Gastrocnemius medialis (tissue), 4 donors: ENCODE measurements at regions not wholly inside any gene's neighbourhood (a gene's known extent, or its start where the extent isn't known, plus 50 kb on each side); places are given as distances from the start of the nearest gene placed in this dataset.
"Not testable (repeated sequence)": the region's sequence is repeated elsewhere in the genome, so short reads cannot be mapped to it uniquely, and the experiment has no call there.

Experiments used
- ATAC-seq, 2 donors: fragments of 150-250 bp; one replicate each; pipeline ENCODE4 v1.9.1; 2016
- DNase-seq, 2 donors: peaks; one replicate each; pipeline ENCODE4 v3.0.0-alpha.2; 2019
- H3K27ac ChIP-seq, 4 donors: fragments of 200-600 bp; sonication (generic); 1 replicate in 1 of 4; 2 replicates in 3 of 4; pipeline ENCODE4 v1.5.1; 2016 to 2018; ENCODE audit warnings: mild to moderate bottlenecking in 2 of 4, moderate library complexity in 1 of 4
- H3K27me3 ChIP-seq, 3 donors: fragments of 200-600 bp; sonication (generic) in 2 of 3; 1 replicate in 1 of 3; 2 replicates in 2 of 3; pipeline versions ENCODE4 v1.5.1 to v1.6.0; 2016 to 2019; ENCODE audit warnings: mild to moderate bottlenecking in 1 of 3, moderate library complexity in 1 of 3
- H3K36me3 ChIP-seq, 2 donors: fragments of 200-600 bp; sonication (generic) in 1 of 2; one replicate each; pipeline ENCODE4 v1.5.1; 2017 to 2018
- H3K4me1 ChIP-seq, 2 donors: fragments of 200-600 bp; sonication (generic) in 1 of 2; one replicate each; pipeline ENCODE4 v1.5.1; 2016 to 2017; ENCODE audit warnings: mild to moderate bottlenecking in 2 of 2
- H3K4me3 ChIP-seq, 4 donors: fragments of 200-600 bp; sonication (generic) in 3 of 4; 1 replicate in 1 of 4; 2 replicates in 3 of 4; pipeline ENCODE4 v1.5.1; 2016 to 2019; ENCODE audit warnings: mild to moderate bottlenecking in 2 of 4
- H3K9me3 ChIP-seq, 3 donors: fragments of 200-600 bp; sonication (generic) in 2 of 3; 1 replicate in 1 of 3; 2 replicates in 2 of 3; pipeline ENCODE4 v1.5.1; 2016 to 2019
- POLR2A ChIP-seq, 2 donors: fragments of 450-650 bp; IDR thresholded peaks; one replicate each; pipeline ENCODE4 v1.6.1; 2017; ENCODE audit warnings: antibody characterized with exemption in 2 of 2, mild to moderate bottlenecking in 2 of 2, moderate library complexity in 2 of 2
- in situ Hi-C, 4 donors: fragments of 200-750 bp; cut with MboI; loops; one replicate each; pipeline versions ENCODE4 v1.15.0 to v1.8.0; 2017; ENCODE audit warnings: low sequenced_read_pairs in 4 of 4
- intact Hi-C: fragments of 100-400 bp; cut with DNase I; formaldehyde crosslinking; loops from one replicate; pipeline ENCODE4 v1.15.1; 2023; ENCODE audit warnings: low total_unique reads
- TF ChIP-seq, protein P1 (sequence below), 5 experiments: fragments of 450-650 bp in 3 of 5; fragments of 200-600 bp in 2 of 5; sonication (generic) in 2 of 5; IDR thresholded peaks in 4 of 5; conservative IDR thresholded peaks in 1 of 5; 1 replicate in 4 of 5; 2 replicates in 1 of 5; pipeline ENCODE4 v1.5.1; 2016 to 2019; ENCODE audit warnings: antibody characterized with exemption in 5 of 5, mild to moderate bottlenecking in 3 of 5, moderate library complexity in 3 of 5

- in situ Hi-C loops, result no loop called here
- intact Hi-C loops, result loop anchor here (10.0 kb wide), 1 partner anchor 365 kb away; no protein-coding TSS in a partner anchor
- no peak overlapping the region for H3K27ac ChIP-seq
- H3K4me3 ChIP-seq, result no peak overlapping the region
- H3K27me3 ChIP-seq, result no peaks in the 10 kb centered on the region
- ATAC-seq (no peak), DNase-seq (no peak)
- H3K36me3 ChIP-seq, result no peaks in the 10 kb centered on the region
- H3K4me1 ChIP-seq, result no peaks in the 10 kb centered on the region
- TF ChIP-seq, protein P1, sequence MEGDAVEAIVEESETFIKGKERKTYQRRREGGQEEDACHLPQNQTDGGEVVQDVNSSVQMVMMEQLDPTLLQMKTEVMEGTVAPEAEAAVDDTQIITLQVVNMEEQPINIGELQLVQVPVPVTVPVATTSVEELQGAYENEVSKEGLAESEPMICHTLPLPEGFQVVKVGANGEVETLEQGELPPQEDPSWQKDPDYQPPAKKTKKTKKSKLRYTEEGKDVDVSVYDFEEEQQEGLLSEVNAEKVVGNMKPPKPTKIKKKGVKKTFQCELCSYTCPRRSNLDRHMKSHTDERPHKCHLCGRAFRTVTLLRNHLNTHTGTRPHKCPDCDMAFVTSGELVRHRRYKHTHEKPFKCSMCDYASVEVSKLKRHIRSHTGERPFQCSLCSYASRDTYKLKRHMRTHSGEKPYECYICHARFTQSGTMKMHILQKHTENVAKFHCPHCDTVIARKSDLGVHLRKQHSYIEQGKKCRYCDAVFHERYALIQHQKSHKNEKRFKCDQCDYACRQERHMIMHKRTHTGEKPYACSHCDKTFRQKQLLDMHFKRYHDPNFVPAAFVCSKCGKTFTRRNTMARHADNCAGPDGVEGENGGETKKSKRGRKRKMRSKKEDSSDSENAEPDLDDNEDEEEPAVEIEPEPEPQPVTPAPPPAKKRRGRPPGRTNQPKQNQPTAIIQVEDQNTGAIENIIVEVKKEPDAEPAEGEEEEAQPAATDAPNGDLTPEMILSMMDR (IDR thresholded peaks at IDR 0.05 in 4 of 5, conservative IDR thresholded peaks at IDR 0.05 in 1 of 5), result no peak
- no peak for TF ChIP-seq POLR2A (IDR thresholded peaks at IDR 0.05)
- no peaks in the 10 kb centered on the region for H3K9me3 ChIP-seq
These were observed 92.6 kb upstream of the GAS1 start for GRCh38 chr9:87039809-87040392.

- in situ Hi-C loops (no loop called here), intact Hi-C loops (no loop called here)
- Histone ChIP-seq H3K36me3 (no peaks in the 10 kb centered on the region), H3K27ac (no peak overlapping the region), H3K4me3 (no peak overlapping the region), H3K9me3 (no peaks in the 10 kb centered on the region), H3K4me1 (no peaks in the 10 kb centered on the region), H3K27me3 (no peaks in the 10 kb centered on the region)
- TF ChIP-seq, protein P1 (IDR thresholded peaks at IDR 0.05 in 4 of 5, conservative IDR thresholded peaks at IDR 0.05 in 1 of 5), result no peak
- TF ChIP-seq POLR2A (IDR thresholded peaks at IDR 0.05), result no peak
- no peak for DNase-seq
- ATAC-seq, result no peak
These were observed 93.2 kb upstream of the GAS1 start for GRCh38 chr9:87040410-87041009.

GRCh38 chr9:87041553-87042235 lies 94.4 kb upstream of the GAS1 start:
- H3K4me1 ChIP-seq, H3K27me3 ChIP-seq, intact Hi-C loops, ATAC-seq, in situ Hi-C loops, DNase-seq, H3K36me3 ChIP-seq, H3K9me3 ChIP-seq, H3K4me3 ChIP-seq, H3K27ac ChIP-seq: not testable (repeated sequence)

DNA sequence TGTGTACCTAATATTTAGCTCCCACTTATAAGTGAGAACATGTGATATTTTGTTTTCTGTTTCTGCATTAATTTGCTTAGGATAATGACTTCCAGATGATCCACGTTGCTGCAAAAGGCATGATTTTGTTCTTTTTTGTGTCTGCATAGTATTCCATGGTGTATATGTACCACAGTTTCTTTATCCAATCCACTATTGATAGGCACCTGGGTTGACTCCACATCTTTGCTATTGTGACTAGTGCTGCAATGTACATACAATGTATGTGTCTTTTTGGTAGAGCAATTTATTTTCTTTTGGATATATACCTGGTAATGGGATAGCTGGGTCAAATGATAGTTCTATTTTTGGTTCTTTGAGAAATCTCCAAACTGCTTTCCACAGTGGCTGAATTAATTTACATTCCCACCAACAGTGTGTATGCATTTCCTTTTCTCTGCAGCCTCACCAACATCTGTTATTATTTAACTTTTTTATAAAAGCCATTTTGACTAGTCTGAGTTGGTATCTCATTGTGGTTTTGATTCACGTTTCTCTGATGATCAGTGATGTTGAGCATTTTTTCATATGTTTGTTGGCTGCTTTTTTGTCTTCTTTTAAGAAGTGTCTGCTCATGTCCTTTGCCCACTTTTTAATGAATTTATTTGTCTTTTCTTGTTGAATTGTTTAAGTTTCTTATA lies 102.8 kb upstream of the GAS1 start:
- DNase-seq, ATAC-seq, H3K4me3 ChIP-seq, H3K27ac ChIP-seq, H3K36me3 ChIP-seq, intact Hi-C loops, H3K27me3 ChIP-seq, H3K9me3 ChIP-seq, H3K4me1 ChIP-seq: not testable (repeated sequence)
- in situ Hi-C loops, result loop anchor here in 1 of 4 donors (25.0 kb wide), 1 partner anchor 88 kb away; no protein-coding TSS in a partner anchor

DNA sequence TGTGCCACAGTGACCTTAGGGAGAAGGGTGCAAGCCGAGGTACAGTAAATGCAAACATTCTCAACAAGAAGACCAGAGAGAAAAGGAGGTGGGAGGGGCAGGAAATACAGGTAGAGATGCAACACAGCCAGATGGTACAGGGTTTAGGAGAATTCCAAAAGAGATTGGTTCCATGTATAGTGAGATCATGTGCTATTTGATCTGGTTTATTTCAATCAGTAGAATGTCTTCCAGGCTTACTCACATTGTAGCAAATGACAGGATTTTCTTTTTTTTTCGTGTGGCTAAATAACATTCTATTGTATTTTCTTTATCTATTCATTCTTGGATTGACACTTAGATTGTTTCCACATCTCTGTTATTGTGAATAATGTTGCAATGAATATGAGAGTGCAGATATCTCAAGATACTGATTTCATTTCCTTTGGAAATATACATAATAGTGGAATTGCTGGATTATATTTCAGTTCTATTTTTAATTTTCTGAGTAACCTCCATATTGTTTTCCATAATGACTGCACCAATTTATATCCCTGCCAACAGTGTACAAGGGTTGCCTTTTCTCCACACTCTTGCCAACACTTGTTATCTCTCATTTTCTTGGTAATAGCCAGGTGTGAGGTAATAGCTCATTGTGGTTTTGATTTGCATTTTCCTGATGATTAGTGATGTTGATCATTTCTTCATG lies 107.8 kb upstream of the GAS1 start:
- Histone ChIP-seq H3K9me3 (no peaks in the 10 kb centered on the region), H3K27ac (no peak overlapping the region), H3K4me3 (no peak overlapping the region), H3K27me3 (no peaks in the 10 kb centered on the region), H3K36me3 (no peaks in the 10 kb centered on the region), H3K4me1 (no peaks in the 10 kb centered on the region)
- DNase-seq (no peak), ATAC-seq (no peak)
- TF ChIP-seq, protein P1 (IDR thresholded peaks at IDR 0.05 in 4 of 5, conservative IDR thresholded peaks at IDR 0.05 in 1 of 5), result no peak
- no peak for TF ChIP-seq POLR2A (IDR thresholded peaks at IDR 0.05)
- intact Hi-C loops (no loop called here), in situ Hi-C loops (loop anchor here in 1 of 4 donors (25.0 kb wide), 1 partner anchor 93 kb away; no protein-coding TSS in a partner anchor)
